22Rv1 (cell line): ENCODE measurements at regions not wholly inside any gene's neighbourhood (a gene's known extent, or its start where the extent isn't known, plus 50 kb on each side); places are given as distances from the start of the nearest gene placed in this dataset.

Source experiments
- ZFX ChIP-seq: fragments of 450-650 bp; IDR thresholded peaks from 2 replicates; pipeline ENCODE4 v1.6.1; 2017; ENCODE audit warnings: antibody characterized with exemption, borderline replicate concordance
- TF ChIP-seq, protein P1 (sequence below): fragments of 450-650 bp; IDR thresholded peaks from 2 replicates; pipeline ENCODE4 v1.5.1; 2017; ENCODE audit warnings: mild to moderate bottlenecking

DNA sequence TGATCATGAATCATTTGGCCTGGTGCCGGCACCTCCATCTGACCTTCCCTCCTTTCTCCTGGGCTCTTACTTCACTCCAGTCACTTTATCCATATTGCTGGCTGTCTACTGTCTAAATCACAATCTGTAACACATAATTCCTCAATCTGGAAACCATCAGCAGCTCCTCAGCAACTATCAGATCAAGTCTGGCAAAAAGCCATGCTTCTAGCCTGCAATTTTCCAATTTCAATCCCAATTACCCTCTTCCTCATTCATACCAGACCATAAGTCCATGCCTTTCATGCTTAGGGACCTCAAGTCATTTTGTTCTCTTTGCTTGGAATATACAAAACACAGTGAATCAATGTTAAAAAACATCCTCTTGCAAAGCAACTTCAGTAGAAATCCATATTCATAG lies 882.8 kb upstream of the ANO3 start:
- TF ChIP-seq, protein P1, sequence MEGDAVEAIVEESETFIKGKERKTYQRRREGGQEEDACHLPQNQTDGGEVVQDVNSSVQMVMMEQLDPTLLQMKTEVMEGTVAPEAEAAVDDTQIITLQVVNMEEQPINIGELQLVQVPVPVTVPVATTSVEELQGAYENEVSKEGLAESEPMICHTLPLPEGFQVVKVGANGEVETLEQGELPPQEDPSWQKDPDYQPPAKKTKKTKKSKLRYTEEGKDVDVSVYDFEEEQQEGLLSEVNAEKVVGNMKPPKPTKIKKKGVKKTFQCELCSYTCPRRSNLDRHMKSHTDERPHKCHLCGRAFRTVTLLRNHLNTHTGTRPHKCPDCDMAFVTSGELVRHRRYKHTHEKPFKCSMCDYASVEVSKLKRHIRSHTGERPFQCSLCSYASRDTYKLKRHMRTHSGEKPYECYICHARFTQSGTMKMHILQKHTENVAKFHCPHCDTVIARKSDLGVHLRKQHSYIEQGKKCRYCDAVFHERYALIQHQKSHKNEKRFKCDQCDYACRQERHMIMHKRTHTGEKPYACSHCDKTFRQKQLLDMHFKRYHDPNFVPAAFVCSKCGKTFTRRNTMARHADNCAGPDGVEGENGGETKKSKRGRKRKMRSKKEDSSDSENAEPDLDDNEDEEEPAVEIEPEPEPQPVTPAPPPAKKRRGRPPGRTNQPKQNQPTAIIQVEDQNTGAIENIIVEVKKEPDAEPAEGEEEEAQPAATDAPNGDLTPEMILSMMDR = no peak
- TF ChIP-seq ZFX = no peak
